ENCODE measurements at regions not wholly inside any gene's neighbourhood (a gene's known extent, or its start where the extent isn't known, plus 50 kb on each side); places are given as distances from the start of the nearest gene placed in this dataset.

DNA sequence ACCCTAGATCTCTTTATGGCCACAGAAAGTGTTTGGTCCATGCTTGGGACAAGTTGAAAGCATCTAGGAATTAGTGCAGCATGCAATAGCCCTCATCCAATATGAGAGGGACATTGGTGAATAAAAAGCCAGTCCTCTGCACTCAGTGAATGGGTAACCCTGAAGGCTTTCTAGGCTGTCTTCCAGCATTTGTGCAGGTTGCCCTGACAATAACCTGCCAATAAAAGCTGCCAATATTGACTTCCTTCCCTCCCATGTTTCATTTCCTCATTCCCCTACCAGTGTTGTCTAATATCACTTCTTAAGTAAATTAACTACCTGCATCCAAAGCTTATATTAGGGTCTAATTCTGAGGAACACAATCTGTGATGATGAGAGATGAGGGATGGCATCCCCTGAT is 563.6 kb upstream of the NEGR1 start:
- H3K36me3 ChIP-seq (ENCODE audit: control insufficient read depth, insufficient read depth, low read length): no peaks in the 10 kb centered on the region
- no peak for DNase-seq (ENCODE audit: low read depth, low spot score)

DNA sequence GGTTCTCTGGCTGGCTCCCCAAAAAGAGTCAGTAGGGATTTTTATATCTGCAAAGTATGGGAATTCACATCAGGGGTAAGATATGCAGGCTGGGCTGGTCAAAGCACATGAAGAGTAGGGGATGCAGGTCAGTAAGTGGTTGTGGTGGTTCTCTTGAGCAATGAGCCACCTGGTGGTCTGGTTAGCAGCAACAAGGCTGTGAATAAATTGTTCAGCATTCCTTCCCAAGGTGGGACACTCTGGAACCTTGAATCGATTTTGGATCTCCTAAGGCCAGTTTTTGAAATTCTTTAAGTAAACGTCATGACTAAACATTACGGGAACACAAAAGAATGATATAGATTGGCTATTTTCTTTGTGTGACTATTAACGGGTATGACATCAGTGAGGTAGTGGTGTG is 563.0 kb upstream of the NEGR1 start:
- peak; percentile 52 for DNase-seq (ENCODE audit: low read depth, low spot score)
- no peaks in the 10 kb centered on the region for H3K4me1 ChIP-seq (ENCODE audit: control insufficient read depth, insufficient read depth, low read length)
- H3K27ac ChIP-seq (ENCODE audit: low read length): no peak overlapping the region
- no peaks in the 10 kb centered on the region for H3K36me3 ChIP-seq (ENCODE audit: control insufficient read depth, insufficient read depth, low read length)
- no peaks in the 10 kb centered on the region for H3K27me3 ChIP-seq (ENCODE audit: control insufficient read depth, insufficient read depth, low read length)
- WGBS (ENCODE audit: insufficient coverage, insufficient read length): no CpG with 5 or more reads among the region's 4 CpGs
- no peaks in the 10 kb centered on the region for H3K9me3 ChIP-seq (ENCODE audit: control insufficient read depth, insufficient read depth, low read length)
- H3K4me3 ChIP-seq (ENCODE audit: low read length): no peak overlapping the region

More for the DNA sequence above, 563.6 kb upstream of the NEGR1 start:
- Histone ChIP-seq H3K4me3 (ENCODE audit: low read length) (no peak overlapping the region), H3K27ac (ENCODE audit: low read length) (no peak overlapping the region), H3K9me3 (ENCODE audit: control insufficient read depth, insufficient read depth, low read length) (no peaks in the 10 kb centered on the region), H3K4me1 (ENCODE audit: control insufficient read depth, insufficient read depth, low read length) (no peaks in the 10 kb centered on the region), H3K27me3 (ENCODE audit: control insufficient read depth, insufficient read depth, low read length) (no peaks in the 10 kb centered on the region)

GRCh38 chr1:72837781-72838180 is 555.4 kb upstream of the NEGR1 start:
- Histone ChIP-seq H3K4me3 (ENCODE audit: low read length) (no peak overlapping the region), H3K4me1 (ENCODE audit: control insufficient read depth, insufficient read depth, low read length) (no peaks in the 10 kb centered on the region), H3K36me3 (ENCODE audit: control insufficient read depth, insufficient read depth, low read length) (no peaks in the 10 kb centered on the region), H3K27me3 (ENCODE audit: control insufficient read depth, insufficient read depth, low read length) (no peaks in the 10 kb centered on the region), H3K27ac (ENCODE audit: low read length) (no peak overlapping the region), H3K9me3 (ENCODE audit: control insufficient read depth, insufficient read depth, low read length) (no peaks in the 10 kb centered on the region)
- no peak for DNase-seq (ENCODE audit: low read depth, low spot score)

DNA sequence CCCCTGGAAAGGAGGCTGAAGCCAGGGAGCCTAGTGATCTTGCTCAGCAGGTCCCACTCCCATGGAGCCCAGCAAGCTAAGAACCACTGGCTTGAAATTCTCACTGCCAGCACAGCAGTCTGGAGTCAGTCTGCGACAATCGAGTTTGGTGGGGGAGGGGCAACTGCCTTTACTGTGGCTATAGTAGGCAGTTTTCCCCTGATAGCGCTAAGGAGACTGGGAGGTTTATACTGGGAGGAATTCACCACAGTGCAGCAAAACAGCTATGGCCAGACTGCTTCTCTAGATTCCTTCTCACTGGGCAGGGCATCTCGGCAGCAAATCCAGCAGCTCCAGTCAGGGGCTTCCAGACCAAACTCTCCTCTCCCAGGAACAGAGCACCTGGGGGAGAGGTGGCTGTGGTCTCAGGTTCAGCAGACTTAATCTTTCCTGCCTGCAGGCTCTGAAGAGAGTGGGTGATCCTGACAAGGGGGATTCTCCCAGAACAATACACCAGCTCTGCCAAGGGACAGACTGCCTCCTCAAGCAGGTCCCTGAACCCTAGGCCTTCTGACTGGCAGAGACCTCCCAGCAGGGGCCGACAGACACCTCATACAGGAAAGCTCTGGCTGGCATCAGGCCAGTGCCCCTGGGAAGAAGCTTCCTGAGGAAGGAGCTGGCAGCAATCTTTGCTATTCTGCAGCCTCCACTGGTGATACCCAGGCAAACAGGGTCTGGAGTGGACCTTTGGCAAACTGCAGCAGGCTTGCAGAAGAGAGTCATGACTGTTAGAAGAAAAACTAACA is 548.5 kb upstream of the NEGR1 start:
- Histone ChIP-seq H3K9me3 (ENCODE audit: control insufficient read depth, insufficient read depth, low read length) (no peaks in the 10 kb centered on the region), H3K27ac (ENCODE audit: low read length) (no peak overlapping the region), H3K27me3 (ENCODE audit: control insufficient read depth, insufficient read depth, low read length) (no peaks in the 10 kb centered on the region), H3K4me3 (ENCODE audit: low read length) (no peak overlapping the region), H3K36me3 (ENCODE audit: control insufficient read depth, insufficient read depth, low read length) (no peaks in the 10 kb centered on the region), H3K4me1 (ENCODE audit: control insufficient read depth, insufficient read depth, low read length) (no peaks in the 10 kb centered on the region)
- WGBS (ENCODE audit: insufficient coverage, insufficient read length): no CpG with 5 or more reads among the region's 5 CpGs
- DNase-seq (ENCODE audit: low read depth, low spot score): no peak

GRCh38 chr1:72827278-72827677 is 544.9 kb upstream of the NEGR1 start:
- no peaks in the 10 kb centered on the region for H3K4me1 ChIP-seq (ENCODE audit: control insufficient read depth, insufficient read depth, low read length)
- H3K27ac ChIP-seq (ENCODE audit: low read length): no peak overlapping the region
- H3K36me3 ChIP-seq (ENCODE audit: control insufficient read depth, insufficient read depth, low read length): no peaks in the 10 kb centered on the region
- DNase-seq (ENCODE audit: low read depth, low spot score): no peak
- no peaks in the 10 kb centered on the region for H3K9me3 ChIP-seq (ENCODE audit: control insufficient read depth, insufficient read depth, low read length)
- H3K4me3 ChIP-seq (ENCODE audit: low read length): no peak overlapping the region
- no peaks in the 10 kb centered on the region for H3K27me3 ChIP-seq (ENCODE audit: control insufficient read depth, insufficient read depth, low read length)

DNA sequence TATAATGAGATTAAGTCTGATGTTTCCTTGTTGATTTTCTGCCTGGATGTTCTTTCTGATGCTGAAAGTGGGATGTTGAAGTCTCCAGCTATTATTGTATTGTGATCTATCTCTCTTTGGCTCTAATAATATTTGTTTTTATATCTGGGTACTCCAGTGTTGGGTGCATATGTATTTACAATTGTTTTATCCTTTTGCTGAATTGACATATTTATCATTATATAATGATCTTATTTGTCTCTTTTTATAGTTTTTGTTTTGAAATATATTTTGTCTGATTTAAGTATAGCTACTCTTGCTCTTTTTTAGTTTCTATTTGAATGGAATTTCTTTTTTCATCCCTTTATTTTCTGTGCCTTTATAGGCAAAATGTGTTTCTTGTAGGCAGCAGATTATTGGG is 522.2 kb upstream of the NEGR1 start:
- Histone ChIP-seq H3K4me3 (ENCODE audit: low read length) (no peak overlapping the region), H3K27me3 (ENCODE audit: control insufficient read depth, insufficient read depth, low read length) (no peaks in the 10 kb centered on the region), H3K4me1 (ENCODE audit: control insufficient read depth, insufficient read depth, low read length) (no peaks in the 10 kb centered on the region; the same call in 1 of the 2 replicates), H3K27ac (ENCODE audit: low read length) (no peak overlapping the region), H3K36me3 (ENCODE audit: control insufficient read depth, insufficient read depth, low read length) (no peaks in the 10 kb centered on the region), H3K9me3 (ENCODE audit: control insufficient read depth, insufficient read depth, low read length) (no peaks in the 10 kb centered on the region)
- no peak for DNase-seq (ENCODE audit: low read depth, low spot score)

- no CpG with 5 or more reads among the region's 1 CpG for WGBS (ENCODE audit: insufficient coverage, insufficient read length)
- DNase-seq (ENCODE audit: low read depth, low spot score): no peak
- no peak overlapping the region for H3K27ac ChIP-seq (ENCODE audit: low read length)
- H3K4me3 ChIP-seq (ENCODE audit: low read length): no peak overlapping the region
- no peaks in the 10 kb centered on the region for H3K9me3 ChIP-seq (ENCODE audit: control insufficient read depth, insufficient read depth, low read length)
- H3K4me1 ChIP-seq (ENCODE audit: control insufficient read depth, insufficient read depth, low read length): no peaks in the 10 kb centered on the region
- H3K27me3 ChIP-seq (ENCODE audit: control insufficient read depth, insufficient read depth, low read length): no peaks in the 10 kb centered on the region
- H3K36me3 ChIP-seq (ENCODE audit: control insufficient read depth, insufficient read depth, low read length): no peaks in the 10 kb centered on the region
Measured at GRCh38 chr1:72781038-72781437, 498.7 kb upstream of the NEGR1 start.

DNA sequence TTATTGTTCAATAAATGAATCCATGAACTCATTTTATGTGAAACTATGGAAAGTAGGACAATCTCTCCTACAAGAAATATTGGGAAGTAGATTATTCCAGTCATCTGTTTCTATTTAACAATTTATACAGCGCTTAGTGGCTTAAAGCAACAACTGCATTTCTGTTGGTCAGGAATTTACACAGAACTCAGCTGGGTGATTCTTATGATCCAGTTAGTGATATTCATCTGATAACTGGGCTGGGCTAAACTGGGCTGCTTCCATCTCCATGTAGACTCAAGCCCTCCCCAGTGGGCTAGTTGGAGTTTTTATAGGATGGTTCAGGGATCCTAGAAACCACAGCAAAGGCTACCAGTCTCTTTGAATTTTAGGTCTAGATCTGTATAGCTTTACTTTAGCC is 497.9 kb upstream of the NEGR1 start:
- H3K9me3 ChIP-seq (ENCODE audit: control insufficient read depth, insufficient read depth, low read length): no peaks in the 10 kb centered on the region
- no peak overlapping the region for H3K4me3 ChIP-seq (ENCODE audit: low read length)
- no peaks in the 10 kb centered on the region for H3K36me3 ChIP-seq (ENCODE audit: control insufficient read depth, insufficient read depth, low read length)
- no peak for DNase-seq (ENCODE audit: low read depth, low spot score)
- no peaks in the 10 kb centered on the region for H3K27me3 ChIP-seq (ENCODE audit: control insufficient read depth, insufficient read depth, low read length)
- WGBS (ENCODE audit: insufficient coverage, insufficient read length): no CpG with 5 or more reads among the region's 1 CpG
- no peaks in the 10 kb centered on the region for H3K4me1 ChIP-seq (ENCODE audit: control insufficient read depth, insufficient read depth, low read length)
- no peak overlapping the region for H3K27ac ChIP-seq (ENCODE audit: low read length)

GRCh38 chr1:72777918-72778317 is 495.6 kb upstream of the NEGR1 start:
- no peak overlapping the region for H3K4me3 ChIP-seq (ENCODE audit: low read length)
- H3K27ac ChIP-seq (ENCODE audit: low read length): no peak overlapping the region
- no peaks in the 10 kb centered on the region for H3K9me3 ChIP-seq (ENCODE audit: control insufficient read depth, insufficient read depth, low read length)
- no peaks in the 10 kb centered on the region for H3K36me3 ChIP-seq (ENCODE audit: control insufficient read depth, insufficient read depth, low read length)
- H3K27me3 ChIP-seq (ENCODE audit: control insufficient read depth, insufficient read depth, low read length): no peaks in the 10 kb centered on the region
- H3K4me1 ChIP-seq (ENCODE audit: control insufficient read depth, insufficient read depth, low read length): no peaks in the 10 kb centered on the region
- DNase-seq (ENCODE audit: low read depth, low spot score): no peak

GRCh38 chr1:72763481-72763880 is 481.1 kb upstream of the NEGR1 start:
- no peak overlapping the region for H3K4me3 ChIP-seq (ENCODE audit: low read length)
- H3K27ac ChIP-seq (ENCODE audit: low read length): no peak overlapping the region
- no CpG with 5 or more reads among the region's 2 CpGs for WGBS (ENCODE audit: insufficient coverage, insufficient read length)
- H3K9me3 ChIP-seq (ENCODE audit: control insufficient read depth, insufficient read depth, low read length): no peaks in the 10 kb centered on the region
- H3K36me3 ChIP-seq (ENCODE audit: control insufficient read depth, insufficient read depth, low read length): no peaks in the 10 kb centered on the region
- DNase-seq (ENCODE audit: low read depth, low spot score): no peak
- no peaks in the 10 kb centered on the region for H3K27me3 ChIP-seq (ENCODE audit: control insufficient read depth, insufficient read depth, low read length)
- no peaks in the 10 kb centered on the region for H3K4me1 ChIP-seq (ENCODE audit: control insufficient read depth, insufficient read depth, low read length)

- Histone ChIP-seq H3K36me3 (ENCODE audit: control insufficient read depth, insufficient read depth, low read length) (no peaks in the 10 kb centered on the region), H3K9me3 (ENCODE audit: control insufficient read depth, insufficient read depth, low read length) (no peaks in the 10 kb centered on the region)
- WGBS (ENCODE audit: insufficient coverage, insufficient read length): no CpG with 5 or more reads among the region's 3 CpGs
Measured at GRCh38 chr1:72759486-72759885, 477.1 kb upstream of the NEGR1 start.

More at GRCh38 chr1:72759486-72759885, 477.1 kb upstream of the NEGR1 start:
- Histone ChIP-seq H3K4me3 (ENCODE audit: low read length) (no peak overlapping the region), H3K27ac (ENCODE audit: low read length) (no peak overlapping the region), H3K27me3 (ENCODE audit: control insufficient read depth, insufficient read depth, low read length) (no peaks in the 10 kb centered on the region), H3K4me1 (ENCODE audit: control insufficient read depth, insufficient read depth, low read length) (no peaks in the 10 kb centered on the region)
- DNase-seq (ENCODE audit: low read depth, low spot score): no peak
